ENCODE measurements at regions not wholly inside any gene's neighbourhood (a gene's known extent, or its start where the extent isn't known, plus 50 kb on each side); places are given as distances from the start of the nearest gene placed in this dataset.

DNA sequence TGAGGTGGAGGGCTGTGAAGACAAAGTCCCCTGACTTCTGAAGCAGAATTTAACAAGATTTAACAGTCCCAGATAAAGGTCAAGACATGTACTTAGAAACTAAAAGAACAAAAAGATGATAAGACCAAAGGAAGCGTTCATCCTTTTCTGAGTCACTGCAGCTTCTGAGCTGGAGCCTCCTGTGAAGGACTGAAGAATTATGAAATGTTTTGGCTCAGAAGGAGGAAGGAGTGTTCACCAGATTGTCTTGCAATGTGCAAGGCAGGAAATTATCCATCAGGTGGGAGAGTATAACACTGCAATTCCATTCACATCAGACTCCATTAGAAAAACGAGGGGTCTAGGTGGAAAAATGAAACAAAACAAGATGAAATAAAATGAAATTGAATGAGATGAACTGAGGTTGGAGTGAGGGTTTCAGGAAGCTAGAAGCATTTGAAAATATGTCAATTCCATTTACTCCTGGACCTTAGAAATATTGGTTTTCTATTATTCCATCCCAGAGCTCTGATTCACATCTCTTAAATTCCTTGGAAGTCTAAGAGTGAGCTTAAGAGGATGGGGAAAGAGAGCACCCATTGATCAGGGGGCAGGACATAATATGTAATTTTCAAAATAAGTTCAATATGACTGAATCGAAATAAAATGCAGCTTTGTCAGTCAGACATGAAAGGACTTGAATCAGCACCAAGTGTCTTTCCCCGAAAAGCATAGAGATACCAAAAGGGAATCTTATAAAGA is 186.1 kb upstream of the LNX1 start:
- peak; percentile 94 for DNase-seq (ENCODE audit: low spot score)

DNA sequence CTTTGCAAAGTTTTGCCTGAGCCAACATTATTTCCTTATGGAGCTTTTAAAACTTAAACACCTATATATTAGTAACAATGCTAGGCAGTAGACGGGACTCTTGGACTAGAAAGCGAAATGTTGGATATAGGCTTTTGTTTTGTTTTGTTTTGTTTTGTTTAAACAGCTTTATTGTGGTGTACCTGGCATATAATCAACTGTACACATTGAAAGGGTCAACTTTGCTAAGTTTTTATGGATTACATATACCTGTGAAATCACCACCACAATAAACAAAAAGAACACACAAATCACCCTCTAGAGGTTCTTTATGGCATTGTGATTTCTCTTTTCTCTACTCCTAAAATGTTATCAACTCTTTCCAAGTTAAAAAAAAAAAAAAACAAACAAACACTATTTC is 184.9 kb upstream of the LNX1 start:
- no peak for DNase-seq (ENCODE audit: low spot score)

DNA sequence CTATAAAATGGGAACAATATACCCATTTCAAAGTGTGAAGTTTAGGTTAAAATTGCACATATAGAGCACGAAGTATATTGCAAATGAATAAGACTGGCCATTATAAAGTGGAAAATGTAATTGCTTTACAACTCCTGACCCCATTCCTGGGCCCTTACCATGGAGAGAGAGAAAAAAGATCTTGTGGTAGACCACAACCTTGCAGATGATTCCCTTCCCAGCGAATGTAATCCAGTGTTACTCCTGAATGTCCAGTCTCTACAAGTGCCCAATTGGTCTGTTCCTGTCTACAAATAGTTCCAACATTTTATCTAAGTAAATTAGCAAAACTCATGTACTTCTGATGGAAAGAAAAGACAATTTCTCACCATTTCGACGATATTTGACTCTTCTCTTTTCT is 184.1 kb upstream of the LNX1 start:
- DNase-seq (ENCODE audit: low spot score) = no peak

DNA sequence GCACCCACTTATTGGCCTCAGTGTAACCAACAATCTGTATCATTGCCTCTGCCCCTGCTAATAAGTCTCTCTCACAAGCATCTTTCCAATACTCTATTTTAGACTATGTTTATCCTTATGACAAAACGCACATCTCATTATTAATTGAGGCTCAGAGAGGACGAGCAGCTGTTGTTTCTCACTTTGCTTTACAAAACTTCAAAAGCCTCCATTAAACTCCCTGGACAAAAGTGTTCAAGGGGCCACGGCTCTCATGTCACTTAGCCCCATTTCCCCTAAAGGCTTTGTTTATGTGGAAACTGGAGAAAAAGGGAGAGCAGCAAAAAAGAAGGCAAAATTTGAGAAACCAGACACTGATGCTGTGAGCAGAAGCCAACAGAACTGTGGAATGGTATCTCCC is 180.0 kb upstream of the LNX1 start:
- DNase-seq (ENCODE audit: low spot score) = no peak

DNA sequence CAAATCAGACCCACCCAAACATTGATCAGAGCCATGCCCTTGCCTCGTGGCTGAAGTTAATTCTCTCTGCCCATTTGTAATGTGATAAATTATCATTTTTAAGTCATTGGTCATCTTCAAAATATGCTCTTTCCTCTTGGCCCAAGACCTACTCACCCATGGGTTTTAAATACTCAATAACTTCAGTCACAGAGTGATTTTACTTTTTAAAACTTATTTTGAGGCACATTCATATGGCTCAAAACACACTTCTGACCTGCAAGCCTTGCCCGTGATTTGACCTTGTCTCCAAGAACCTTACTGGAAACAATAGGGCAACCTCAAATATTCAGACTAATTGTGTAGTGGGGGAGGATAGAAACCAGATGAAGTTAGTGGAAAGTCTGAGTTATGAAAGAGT is 176.2 kb upstream of the LNX1 start:
- no peak for DNase-seq (ENCODE audit: low spot score)

DNA sequence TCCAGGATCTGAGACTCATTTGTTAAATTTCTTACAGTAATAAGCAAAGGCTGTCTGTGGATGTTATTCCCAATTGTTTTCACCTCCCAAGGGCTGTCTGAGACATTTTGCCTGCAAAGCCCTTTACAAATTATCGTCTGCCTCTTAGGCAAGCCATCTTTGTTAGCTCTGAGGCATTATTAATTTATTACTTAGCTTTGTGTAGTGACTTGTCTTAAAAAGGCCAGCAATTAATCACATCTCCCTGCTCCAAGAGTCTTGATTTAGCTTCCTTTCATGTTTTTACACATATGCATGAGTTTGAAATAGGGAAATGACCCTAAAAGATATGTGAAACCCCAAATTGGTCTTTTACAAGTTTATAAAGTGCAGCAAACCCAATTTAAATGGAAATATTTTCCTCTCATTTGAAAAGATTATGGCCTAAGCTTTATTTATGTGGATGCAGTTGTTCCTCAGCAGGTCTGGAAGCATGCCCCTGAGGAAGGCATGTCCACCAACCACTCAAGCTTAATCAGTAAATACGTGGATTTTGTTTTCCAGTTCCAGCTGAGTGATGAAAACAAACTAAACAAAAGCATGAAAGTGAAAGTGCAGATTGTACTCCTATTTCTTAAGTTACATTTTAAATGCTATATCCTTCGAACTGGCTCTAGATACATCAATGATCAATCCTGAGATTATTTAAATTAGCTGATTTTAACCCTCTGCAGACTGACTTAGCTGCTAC is 173.6 kb upstream of the LNX1 start:
- peak; percentile 54 for DNase-seq (ENCODE audit: low spot score)

DNA sequence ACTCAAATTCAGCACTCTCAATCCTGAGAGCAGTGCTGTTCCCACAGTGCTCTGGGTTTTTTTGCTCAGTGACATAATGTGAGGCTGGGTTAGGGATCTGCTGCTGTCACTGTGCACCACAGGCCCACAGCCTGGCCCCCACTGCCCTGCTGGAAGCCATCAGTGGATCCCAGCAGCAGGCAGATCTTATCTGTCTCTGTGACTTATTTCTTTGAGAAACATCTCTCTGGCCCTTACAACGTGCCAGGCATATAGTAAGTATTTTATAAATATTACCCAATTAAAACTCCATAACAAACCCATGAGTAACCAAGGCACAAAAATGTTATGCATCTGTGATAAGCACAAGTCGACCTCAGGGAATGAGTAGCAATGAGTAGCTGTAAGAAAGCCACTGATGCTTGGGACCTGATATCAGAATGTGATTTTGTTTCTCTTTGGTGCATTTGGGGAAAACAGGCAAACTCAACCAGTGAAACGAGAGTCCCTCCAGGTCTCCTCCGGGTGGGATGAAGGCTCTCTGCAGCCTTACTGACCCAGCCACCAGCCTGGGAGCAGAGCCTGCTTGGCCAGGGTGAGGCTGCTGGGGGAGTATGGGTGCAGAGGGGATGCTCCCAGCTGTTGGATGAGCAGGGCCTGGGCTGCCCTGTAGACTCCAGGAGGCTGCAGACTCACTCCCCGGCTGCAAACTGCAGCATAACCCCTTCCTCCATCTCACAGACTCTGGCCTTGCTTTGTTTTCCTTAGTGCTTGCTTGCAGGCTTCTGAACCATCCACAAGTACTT is 172.7 kb upstream of the LNX1 start:
- DNase-seq (ENCODE audit: low spot score) = peak; percentile 71

DNA sequence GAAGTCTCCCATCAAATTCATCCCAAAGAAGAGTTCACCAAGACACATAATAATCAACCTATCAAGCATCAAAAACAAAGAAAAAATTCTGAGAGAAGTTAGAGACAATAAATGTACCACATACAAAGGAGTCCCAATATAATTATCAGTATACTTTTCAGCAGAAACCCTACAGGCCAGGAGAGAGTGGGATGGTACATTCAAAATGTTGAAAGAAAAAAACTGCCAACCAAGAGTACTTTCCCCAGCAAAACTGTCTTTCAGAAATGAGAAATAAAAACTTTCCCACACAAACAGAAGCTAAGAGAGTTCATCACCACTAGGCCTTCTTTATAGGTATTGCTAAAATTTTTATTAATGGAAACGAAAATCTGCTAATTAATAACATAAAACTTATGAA is 164.4 kb upstream of the LNX1 start:
- DNase-seq (ENCODE audit: low spot score) = no peak

DNA sequence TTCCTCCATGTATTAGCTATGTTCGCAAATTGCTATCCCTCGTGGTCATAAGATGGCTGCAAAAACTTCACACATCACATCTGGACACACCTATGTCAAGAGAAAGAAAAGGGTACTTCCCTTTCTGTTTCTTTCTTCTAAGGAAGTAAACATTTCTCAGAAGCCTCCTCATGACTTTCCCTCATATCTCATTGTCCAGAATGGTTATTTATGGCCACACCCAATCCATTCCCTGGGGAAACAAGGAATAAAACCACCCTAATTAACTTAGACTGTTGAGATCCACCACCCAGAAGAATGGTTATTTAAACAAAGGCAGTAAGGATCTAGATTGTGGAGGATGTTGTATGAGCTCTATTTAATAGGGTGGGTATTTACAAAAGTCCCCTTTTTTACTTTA is 160.8 kb upstream of the LNX1 start:
- DNase-seq (ENCODE audit: low spot score) = no peak

DNA sequence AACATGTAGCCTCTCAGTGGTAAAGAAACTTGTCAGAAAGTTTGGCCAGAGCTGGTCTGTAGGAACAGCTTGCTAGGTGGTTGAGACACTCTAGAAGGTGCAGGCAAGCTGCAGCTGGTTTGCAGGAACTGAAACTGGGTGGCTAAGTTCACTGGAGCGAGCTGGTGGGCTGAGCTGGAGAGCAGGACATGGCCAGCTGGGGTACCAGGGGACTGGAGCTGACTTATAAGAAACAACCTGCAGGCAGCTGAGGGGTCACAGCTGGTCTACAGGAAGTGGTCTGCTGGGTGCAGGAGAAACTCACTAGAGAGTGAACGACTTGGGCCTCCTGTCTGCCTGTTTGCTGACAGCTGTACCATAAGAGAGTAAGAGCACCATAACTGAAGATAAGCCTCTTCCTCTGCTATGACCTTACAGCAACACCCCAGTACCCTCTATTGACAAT is 157.1 kb upstream of the LNX1 start:
- DNase-seq (ENCODE audit: low spot score) = no peak

DNA sequence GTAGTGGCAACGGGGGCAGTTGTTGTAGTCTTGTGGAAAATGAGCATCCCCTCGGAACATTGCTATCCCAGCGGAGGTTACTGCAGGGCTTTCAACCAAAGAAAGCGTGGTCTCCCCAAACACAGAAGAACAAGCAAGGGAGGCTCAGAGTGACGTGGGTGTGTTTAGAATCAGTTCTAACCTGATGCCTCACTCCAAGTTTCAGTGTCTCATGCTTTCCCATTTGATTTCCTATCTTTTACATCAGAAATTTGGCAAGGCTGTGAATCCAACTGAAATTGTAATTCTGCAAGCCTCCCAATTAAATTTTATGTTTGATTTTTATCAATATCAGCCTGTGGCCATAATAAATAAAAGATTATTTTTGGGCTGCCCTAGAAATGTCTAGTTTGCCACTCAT is 156.1 kb upstream of the LNX1 start:
- DNase-seq (ENCODE audit: low spot score) = no peak

DNA sequence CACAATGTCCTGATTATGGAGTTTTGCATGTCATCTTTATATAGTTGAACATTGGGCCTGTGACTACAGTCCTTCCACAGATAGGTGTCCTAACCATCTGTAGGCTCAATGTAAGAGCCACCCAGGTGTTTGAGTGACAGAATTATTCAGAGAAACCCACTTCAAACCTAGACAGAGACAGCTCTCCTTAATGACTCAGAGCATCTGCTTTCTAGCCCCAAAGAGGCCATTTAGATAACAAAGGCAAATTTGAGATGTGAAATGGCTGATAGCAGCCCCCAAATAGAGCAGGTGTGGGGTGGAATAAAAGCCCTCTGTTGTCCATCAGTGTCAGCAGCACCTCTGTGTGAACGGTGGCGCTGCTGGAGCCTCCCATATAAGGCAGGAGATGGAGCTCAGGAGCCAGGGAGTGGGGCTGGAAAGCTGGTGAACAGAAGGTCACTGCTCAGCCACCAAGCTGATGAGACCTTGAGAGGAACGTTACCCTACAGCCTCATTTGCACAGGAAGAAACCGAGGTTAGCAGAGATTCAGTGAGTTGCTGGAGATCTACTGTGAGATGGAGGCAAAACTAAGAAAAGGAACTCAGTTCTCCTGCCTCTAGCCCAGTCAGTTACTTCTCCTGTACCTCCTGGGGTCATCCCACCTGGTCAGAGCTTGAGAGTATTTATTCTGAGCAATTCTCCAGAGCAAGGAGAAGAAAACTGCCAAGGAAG is 153.3 kb upstream of the LNX1 start:
- DNase-seq (ENCODE audit: low spot score) = no peak

DNA sequence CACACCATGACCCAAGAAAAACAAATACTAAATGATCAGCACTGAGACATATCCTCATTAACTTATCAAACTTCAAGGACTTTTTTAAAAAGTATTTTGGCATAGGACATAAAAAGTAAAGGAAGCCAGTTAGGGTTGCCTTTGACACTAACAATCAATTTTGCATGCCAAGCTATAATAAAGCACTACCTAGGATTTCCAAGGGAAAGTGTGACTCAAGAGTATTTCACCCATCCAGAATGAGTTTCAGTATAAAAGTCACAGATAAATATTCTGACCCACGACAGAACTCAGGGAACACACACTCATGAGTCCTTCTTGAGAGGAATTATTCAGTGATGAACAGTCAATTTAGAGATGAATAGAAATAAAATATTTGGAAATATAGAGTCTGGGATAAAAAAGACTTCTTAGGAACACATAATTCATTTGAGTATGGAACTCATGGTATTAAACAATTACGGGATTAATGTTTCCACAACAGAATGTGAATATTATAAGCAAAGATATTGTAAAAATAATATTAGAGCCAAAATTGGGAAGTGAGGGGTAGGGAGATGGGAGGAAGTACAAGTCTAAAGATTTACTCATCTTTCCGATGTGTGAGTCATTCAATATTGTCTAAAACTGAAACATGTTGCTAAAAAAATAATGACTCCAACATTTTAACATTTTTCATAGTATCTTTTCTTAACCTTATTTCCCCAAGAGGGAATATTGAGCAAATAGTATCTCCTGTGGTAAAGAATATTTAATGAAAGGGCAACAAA is 143.5 kb upstream of the LNX1 start:
- DNase-seq (ENCODE audit: low spot score) = no peak

DNA sequence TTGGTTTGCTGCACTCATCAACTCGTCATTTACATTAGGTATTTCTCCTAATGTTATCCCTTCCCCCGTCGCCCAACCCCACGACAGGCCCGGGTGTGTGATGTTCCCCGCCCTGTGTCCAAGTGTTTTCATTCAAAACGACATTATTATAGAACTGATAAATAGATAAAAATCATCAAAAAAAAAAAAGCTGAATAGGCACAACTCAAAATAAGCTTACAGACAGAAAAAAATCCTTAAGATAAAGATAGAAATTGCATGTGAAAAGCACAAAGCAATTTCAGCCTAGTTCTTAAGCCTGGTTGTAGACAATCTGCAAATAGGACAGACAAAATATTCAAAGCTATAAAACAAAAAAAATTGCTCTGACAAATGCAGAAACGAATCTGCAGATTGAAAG is 142.9 kb upstream of the LNX1 start:
- DNase-seq (ENCODE audit: low spot score) = peak; percentile 51

DNA sequence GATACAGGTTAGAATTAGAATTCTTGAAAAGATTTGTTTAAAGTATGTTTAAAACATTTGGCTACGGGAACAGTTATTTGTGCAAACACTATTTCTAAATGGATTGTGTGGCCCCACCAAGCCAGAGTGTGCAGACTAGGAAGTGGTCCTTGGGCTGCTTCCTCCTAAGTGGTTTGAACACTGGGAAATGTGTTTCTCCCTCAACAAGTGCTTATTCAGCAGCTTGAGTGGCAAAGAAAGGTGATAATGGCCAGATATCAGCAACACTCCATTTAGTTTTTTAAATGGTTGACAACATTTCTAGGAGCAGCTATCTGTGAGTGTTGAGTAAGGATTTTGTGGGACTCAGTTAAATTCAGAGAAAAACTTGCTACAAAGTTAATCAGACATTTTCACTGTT is 141.4 kb upstream of the LNX1 start:
- DNase-seq (ENCODE audit: low spot score) = no peak

DNA sequence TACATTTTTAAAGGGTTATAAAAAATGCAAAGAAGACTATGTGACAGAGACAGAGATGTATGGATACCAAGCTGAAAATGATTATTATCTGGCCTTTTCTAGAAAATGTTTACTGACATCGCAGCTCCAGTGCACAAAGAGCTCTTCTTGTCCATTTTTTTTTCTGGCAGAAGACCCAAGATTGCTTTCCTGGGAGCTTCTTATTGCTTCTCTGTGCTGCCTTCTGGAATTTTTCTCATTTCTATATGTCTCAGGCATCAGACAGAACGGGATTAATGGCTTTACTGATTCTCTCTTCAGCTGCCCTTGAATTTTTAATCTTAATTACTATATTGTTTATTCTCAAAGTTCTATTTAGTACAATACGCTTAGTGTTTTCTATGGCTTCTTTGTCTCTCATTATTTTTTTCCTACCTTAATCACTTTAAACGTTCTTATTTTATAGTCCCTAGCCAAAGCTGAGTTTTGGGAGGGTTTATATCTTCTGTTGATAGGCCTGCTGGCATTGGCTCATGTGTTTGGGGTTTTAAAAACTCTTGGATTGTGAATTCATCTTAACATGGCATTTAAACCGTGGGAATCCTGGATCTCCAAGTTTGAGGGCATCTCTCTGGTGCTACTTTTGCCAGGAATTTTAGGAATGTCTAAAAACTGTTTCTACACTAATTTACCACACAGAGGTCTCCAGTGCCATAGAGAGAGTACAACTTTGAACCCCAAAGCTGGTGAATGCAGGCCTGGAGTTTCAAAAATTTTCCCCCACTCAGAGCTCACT is 138.9 kb upstream of the LNX1 start:
- DNase-seq (ENCODE audit: low spot score) = peak; percentile 84

DNA sequence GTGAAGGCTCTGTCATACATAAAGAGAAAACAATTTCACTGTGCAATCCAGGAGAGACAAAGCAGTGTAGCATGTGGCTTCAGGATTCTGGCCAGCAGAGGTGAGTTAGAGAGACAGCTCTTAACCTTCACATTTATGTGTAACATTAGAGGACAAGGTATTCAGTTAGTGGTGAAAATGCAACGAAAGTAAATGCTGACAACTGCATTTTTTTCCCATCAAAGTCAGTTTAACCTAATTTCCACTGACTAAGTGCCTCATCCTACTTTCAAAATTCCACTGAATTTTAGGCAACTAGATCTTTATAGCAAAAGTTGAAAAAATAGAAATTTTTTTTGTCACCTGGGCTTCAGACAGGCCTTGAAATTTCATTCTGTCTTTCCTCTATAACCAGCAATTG is 130.8 kb upstream of the LNX1 start:
- no peak for DNase-seq (ENCODE audit: low spot score)

DNA sequence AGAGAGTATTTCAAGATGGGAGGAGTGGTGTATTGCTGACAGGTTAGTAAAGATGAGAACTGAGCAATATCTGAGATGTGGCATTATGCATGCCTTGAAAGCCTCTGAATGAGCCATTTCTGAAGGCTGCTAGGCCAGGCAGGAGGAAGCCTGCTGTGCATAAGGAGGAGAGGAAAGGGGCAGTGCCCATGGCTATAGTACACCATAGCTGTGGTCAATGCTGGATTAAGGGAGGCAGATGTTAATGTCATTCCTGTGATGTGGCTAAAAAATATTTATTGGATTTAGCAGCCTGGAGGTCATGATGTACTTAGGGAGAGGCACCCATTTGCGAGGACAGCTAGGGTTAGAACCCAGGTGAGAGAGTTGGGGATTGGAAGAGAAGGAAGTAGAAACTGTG is 130.0 kb upstream of the LNX1 start:
- no peak for DNase-seq (ENCODE audit: low spot score)

DNA sequence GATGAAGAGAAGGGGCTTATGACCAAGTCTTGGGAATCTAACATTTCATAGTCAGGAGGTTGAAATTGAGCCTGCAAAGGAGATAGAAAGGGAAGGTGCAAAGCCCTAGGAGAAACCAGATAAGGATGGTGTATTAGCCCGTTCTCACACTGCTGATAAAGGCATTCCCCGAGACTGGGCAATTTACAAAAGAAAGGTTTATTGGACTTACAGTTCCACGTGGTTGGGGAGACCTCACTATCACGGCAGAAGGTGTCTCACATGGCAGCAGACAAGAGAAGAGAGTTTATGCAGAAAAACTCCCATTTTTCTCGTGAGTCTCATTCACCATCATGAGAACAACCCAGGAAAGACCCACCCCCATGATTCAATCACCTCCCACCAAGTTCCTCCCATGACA is 129.5 kb upstream of the LNX1 start:
- no peak for DNase-seq (ENCODE audit: low spot score)

DNA sequence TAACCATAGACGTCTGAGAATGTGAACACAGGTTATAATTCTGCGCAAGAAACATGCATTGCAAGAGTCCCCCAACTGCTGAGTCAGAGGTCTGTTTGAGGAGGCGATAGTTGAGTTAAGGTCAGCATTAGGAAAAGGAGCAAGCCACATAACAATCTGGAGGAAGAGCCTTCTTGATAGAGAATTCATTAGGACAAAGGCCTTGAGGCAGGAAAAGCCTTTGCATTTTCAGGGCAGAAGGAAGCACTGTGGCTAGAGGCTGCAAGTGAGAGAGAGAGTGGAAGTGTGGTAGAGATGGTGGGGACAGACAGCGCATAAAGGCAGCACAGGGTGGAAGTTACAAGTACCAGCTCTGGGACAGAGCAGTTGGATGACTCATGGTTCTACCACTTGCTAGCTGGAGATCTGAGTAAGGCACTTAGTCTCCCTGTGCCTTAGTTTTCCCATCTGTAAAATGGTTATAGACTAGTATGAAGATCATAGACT is 125.8 kb upstream of the LNX1 start:
- DNase-seq (ENCODE audit: low spot score) = no peak

All from umbilical cord (tissue), 1 donor.